Thyroid gland (tissue), 4 donors: ENCODE measurements at regions not wholly inside any gene's neighbourhood (a gene's known extent, or its start where the extent isn't known, plus 50 kb on each side); places are given as distances from the start of the nearest gene placed in this dataset.
"Not testable (repeated sequence)": the region's sequence is repeated elsewhere in the genome, so short reads cannot be mapped to it uniquely, and the experiment has no call there.

Source experiments
- POLR2A ChIP-seq, 2 donors: fragments of 450-650 bp; IDR thresholded peaks; one replicate each; pipeline ENCODE4 v1.6.1; 2017; ENCODE audit warnings: antibody characterized with exemption in 2 of 2, mild to moderate bottlenecking in 2 of 2, moderate library complexity in 1 of 2
- TF ChIP-seq, protein P1 (sequence below), 6 experiments: fragments of 200-600 bp in 3 of 6; fragments of 450-650 bp in 3 of 6; sonication (generic) in 3 of 6; IDR thresholded peaks; one replicate each; pipeline ENCODE4 v1.5.1; 2016 to 2019; ENCODE audit warnings: antibody characterized with exemption in 6 of 6, mild to moderate bottlenecking in 2 of 6, inconsistent platforms in 1 of 6, moderate library complexity in 1 of 6

DNA sequence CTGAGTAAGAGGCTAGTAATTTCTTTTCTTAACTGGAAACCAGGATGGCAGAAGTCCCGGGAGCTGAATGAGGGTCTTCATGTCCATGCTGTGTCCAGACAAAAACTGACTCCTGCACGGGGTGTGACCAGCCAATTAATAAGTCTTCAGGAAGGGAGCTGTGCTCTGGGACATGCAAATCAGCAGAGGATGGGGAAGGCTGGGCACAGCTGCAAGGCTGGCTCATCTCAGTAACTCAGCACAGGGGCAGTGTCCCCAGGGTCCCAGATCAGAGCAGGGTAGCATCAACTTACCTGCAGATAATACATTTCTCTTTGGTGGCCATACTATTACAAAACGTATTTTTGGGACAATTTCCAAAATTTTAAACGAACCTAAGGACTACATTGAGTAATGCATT lies 595.6 kb downstream of the RPIA start:
- TF ChIP-seq, protein P1, sequence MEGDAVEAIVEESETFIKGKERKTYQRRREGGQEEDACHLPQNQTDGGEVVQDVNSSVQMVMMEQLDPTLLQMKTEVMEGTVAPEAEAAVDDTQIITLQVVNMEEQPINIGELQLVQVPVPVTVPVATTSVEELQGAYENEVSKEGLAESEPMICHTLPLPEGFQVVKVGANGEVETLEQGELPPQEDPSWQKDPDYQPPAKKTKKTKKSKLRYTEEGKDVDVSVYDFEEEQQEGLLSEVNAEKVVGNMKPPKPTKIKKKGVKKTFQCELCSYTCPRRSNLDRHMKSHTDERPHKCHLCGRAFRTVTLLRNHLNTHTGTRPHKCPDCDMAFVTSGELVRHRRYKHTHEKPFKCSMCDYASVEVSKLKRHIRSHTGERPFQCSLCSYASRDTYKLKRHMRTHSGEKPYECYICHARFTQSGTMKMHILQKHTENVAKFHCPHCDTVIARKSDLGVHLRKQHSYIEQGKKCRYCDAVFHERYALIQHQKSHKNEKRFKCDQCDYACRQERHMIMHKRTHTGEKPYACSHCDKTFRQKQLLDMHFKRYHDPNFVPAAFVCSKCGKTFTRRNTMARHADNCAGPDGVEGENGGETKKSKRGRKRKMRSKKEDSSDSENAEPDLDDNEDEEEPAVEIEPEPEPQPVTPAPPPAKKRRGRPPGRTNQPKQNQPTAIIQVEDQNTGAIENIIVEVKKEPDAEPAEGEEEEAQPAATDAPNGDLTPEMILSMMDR (IDR thresholded peaks at IDR 0.05), result not testable (repeated sequence)
- TF ChIP-seq POLR2A (IDR thresholded peaks at IDR 0.05), result not testable (repeated sequence)
